Left renal pelvis (tissue), 4 donors: ENCODE measurements at regions not wholly inside any gene's neighbourhood (a gene's known extent, or its start where the extent isn't known, plus 50 kb on each side); places are given as distances from the start of the nearest gene placed in this dataset.

Source experiments
- DNase-seq, 4 donors: peaks; one replicate each; pipeline ENCODE4 v3.0.0-alpha.2; 2013; ENCODE audit warnings: low read depth in 4 of 4, low spot score in 3 of 4

DNA sequence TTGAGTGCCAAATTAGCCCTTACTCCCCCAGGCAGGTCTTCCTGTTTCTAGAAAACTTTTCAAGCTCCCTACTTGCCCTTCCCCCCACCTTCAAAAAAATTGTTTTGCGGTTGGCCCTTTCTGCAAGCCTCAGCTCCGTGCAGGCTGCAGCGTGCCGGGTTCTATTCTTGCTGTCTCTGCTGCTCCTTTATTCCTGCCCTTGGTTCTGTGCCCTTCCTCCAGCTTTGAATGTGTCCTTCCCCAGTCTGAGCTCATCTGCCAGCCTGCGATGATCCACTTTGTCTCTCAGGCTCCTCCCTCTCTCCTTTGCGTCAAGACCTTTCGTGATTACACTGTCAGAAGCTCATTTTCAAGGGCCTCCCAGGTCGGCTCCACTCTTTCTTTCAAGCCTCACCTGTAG is 98.6 kb downstream of the IRF2BPL start:
- DNase-seq = no peak

- DNase-seq = no peak
These were observed 100.4 kb downstream of the IRF2BPL start for GRCh38 chr14:76927971-76928700.

GRCh38 chr14:76926521-76927251 is 100.5 kb downstream of the LRRC74A start:
- no peak for DNase-seq

- DNase-seq = no peak
These were observed 98.9 kb downstream of the LRRC74A start for GRCh38 chr14:76925097-76925441.

DNA sequence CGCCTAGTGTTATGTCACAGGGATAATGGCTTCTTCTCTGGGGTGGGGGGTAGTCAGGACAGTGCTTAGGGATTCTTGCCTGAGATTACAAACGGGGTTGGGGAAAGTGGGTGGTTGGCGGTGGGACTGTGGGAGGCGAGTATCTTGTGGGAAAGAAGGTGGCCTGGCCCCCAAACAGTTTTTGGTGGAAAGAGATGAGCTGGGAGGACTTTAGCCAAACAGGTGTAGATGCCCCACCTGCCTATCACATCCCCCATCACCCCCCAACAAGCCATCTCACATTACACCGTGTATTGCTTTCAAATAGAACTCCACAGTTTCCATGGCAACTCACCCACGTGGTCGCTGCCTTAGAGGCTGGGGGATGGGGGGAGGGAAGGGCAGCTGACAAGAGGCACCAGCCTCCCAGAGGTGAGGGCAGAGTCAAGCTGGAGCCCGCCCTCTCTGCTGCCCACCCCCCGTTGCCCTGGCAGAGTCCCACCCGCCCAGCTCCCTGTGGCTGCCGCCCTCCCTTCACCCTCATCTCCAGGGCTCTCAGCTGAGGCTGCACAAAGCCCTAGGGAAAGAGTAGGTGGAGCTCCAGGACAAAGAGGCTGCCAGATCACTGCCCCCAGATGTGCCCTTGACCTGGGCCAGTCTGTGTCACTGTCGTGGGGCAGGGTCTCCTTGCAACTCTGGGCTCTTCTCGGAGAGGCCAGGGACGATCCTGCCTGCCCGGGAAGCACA is 98.3 kb downstream of the LRRC74A start:
- DNase-seq = peak in 2 of 4 donors; percentile 79 to 90

DNA sequence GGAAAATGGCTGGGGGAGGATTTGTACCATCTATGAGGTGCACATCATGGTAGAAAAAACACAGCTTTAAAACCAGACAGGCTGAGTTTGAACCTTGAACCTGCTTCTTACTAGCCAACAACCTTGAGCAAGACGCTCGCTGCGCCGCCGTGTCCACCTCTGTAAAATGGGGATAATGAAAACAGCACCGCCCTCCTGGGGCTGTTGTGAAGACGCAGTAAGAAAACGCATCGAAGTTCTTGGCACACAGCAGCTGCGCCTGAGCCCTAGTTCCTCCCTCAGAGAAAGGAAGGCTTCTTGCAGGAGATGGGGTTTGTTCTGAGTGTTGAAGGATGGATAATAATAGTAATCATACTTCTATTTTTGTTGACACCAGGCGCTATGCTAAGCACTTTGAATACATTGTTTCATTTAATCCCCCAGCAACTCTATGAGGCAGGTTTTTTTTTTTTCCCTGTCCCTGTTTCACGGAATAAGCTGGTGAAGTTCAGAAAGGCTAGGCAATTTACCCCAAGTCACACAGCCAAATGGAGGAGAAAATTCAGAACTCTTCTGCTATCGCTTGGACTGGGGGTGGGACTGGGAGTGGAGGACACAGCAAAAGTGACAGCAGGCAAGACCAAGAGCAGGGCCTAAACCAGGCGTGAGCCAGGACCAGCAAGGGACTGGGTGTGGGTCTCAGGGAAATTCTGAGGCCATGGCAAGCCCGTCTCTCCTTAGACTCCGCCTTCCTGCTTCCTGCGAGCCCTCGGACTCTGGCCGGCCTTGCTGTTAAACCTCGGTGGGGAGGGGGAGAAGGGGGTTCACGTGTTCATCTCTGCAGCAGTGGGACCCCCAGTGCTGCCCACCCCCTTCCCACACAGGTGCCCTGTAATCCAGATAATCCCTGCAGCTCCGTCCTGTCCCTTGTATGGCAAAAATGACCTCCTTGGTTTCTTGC is 97.5 kb downstream of the LRRC74A start:
- DNase-seq = no peak

GRCh38 chr14:76922584-76922983 is 96.4 kb downstream of the LRRC74A start:
- no peak for DNase-seq

DNA sequence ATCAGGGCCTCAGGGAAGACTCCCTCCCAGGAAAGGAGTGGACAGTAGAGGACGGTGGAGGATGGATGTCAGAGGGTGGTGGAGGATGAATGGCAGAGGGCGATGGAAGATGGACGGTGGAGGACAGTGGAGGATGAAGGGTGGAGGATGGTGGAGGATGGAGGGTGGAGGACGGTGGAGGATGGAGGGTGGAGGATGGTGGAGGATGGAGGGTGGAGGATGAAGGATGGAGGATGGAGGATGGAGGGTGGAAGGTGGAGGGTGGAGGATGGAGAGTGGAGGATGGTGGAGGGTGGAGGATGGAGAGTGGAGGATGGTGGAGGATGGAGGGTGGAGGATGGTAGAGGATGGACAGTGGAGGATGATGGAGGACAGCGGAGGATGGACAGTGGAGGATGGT is 95.9 kb downstream of the LRRC74A start:
- DNase-seq = no peak

DNA sequence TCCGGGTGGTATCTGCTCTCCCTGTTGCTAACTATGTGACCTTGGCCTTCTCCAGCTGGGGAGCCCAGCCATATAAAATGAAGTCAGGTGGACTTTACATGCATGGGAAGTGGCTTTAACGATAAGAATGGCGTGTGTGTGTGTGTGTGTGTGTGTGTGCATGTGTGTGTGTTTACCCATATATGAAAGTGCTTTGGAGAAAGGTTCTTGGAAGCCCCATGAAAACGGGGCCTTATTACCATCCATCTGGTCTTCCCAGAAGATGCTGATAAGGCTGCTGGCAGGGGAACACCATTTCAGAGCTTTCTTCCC is 94.8 kb downstream of the LRRC74A start:
- no peak for DNase-seq

GRCh38 chr14:76920331-76921087 is 94.3 kb downstream of the LRRC74A start:
- no peak for DNase-seq

- peak in 2 of 4 donors; percentile 90 to 92 for DNase-seq
These were observed 93.5 kb downstream of the LRRC74A start for GRCh38 chr14:76919431-76920330.
